Activated naive CD4-positive, alpha-beta T cell treated with anti-CD3 and anti-CD28 coated beads, Interleukin-2, amount 50 U/mL, for 72 hours (primary cell): ENCODE measurements at regions not wholly inside any gene's neighbourhood (a gene's known extent, or its start where the extent isn't known, plus 50 kb on each side); places are given as distances from the start of the nearest gene placed in this dataset.

Source experiments
- ATAC-seq, 2 donors: fragments of 150-1000 bp; cut with Tn5 transposase; 2 replicates each; pipeline ENCODE4 v1.10.0; 2021; ENCODE audit warnings: mild to moderate bottlenecking in 2 of 2, moderate library complexity in 2 of 2
- DNase-seq, 2 donors: peaks; one replicate each; pipeline ENCODE4 v3.0.0; 2021 to 2022; ENCODE audit warnings: low spot score in 2 of 2
- H3K27ac Mint-ChIP-seq, 2 donors: one replicate each; pipeline ENCODE4 v1.8.0; 2022; ENCODE audit warnings: mild to moderate bottlenecking in 2 of 2, mixed read lengths in 2 of 2
- H3K36me3 Mint-ChIP-seq, 2 donors: one replicate each; pipeline ENCODE4 v1.8.0; 2022; ENCODE audit warnings: mixed read lengths in 2 of 2
- H3K9me3 Mint-ChIP-seq, 2 donors: one replicate each; pipeline ENCODE4 v1.8.0; 2022; ENCODE audit warnings: mixed read lengths in 2 of 2

DNA sequence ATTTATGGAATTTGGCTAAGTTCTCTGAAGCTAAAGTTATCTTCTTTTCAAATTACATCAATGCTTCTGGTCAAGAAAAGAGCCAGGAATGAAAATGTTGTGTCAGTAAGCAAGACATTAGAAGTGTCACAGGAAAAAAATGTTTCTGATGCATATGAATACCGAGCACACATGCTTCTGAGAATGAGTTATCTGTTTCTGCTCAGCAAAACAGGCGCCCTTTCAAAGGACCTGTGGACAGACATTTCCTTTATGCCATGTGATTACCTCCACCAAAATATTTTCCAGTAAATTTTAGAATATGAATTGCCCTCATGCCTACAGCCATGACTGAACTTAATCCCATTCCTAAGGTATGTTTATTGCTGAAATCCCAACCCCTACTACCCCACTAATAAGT lies 55.4 kb upstream of the RNF180 start:
- peaks cover 13 to 29% of the 10 kb centered on the region in 2 donors for H3K9me3 Mint-ChIP-seq
- no peak for ATAC-seq
- peaks cover 0 to 7% of the 10 kb centered on the region in 2 donors for H3K36me3 Mint-ChIP-seq
- no peak for DNase-seq
- H3K27ac Mint-ChIP-seq: no peak overlapping the region

DNA sequence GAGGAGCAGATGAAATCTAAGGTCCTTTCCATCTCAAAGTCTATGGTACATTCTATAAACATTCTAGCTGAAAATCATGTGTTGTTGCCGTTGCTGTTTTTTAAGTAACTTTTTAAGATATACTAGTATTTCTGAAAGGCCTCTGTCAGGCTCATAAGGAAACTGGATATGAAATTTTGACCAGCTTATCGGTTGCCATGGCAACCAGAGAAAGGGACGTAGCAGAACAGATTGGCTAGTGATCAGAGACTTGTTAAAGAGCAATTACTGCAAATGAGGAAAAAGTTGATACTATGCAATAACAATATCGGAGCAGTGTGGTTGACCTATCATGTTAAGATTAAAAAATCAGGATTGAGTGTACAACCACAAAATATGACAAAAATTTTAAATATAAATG lies 57.0 kb upstream of the RNF180 start:
- ATAC-seq: no peak
- peaks cover 13 to 31% of the 10 kb centered on the region in 2 donors for H3K9me3 Mint-ChIP-seq
- H3K36me3 Mint-ChIP-seq: peaks cover 0 to 7% of the 10 kb centered on the region in 2 donors
- no peak overlapping the region for H3K27ac Mint-ChIP-seq
- DNase-seq: no peak

- Mint-ChIP-seq H3K9me3 (peaks cover 21 to 22% of the 10 kb centered on the region in 2 donors), H3K36me3 (peaks cover 0 to 4% of the 10 kb centered on the region in 2 donors), H3K27ac (no peak overlapping the region)
- ATAC-seq (no peak), DNase-seq (no peak)
These were observed 65.4 kb upstream of the RNF180 start for GRCh38 chr5:64100203-64100602.

DNA sequence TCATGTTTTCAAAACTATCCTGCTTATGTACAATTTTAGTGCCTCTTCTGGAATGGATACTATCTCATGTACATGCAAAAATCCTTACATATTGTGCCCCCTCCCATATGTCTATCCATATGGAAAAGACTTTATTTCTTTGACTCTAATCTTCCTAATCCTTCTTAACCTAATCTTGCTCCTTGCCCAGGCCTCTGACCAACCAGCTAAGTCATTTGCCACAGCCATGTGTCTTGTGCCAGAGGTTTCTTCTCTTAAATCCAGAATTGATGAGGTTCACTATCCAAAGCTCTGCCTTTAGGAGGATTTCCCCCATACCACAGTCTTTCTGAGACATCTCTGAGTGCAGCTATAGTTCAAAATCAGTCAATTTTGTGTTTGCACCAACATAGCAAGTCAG lies 68.9 kb upstream of the RNF180 start:
- peaks cover 0 to 2% of the 10 kb centered on the region in 2 donors for H3K36me3 Mint-ChIP-seq
- ATAC-seq: no peak
- peaks cover 20% of the 10 kb centered on the region in 2 donors for H3K9me3 Mint-ChIP-seq
- no peak overlapping the region for H3K27ac Mint-ChIP-seq
- no peak for DNase-seq

DNA sequence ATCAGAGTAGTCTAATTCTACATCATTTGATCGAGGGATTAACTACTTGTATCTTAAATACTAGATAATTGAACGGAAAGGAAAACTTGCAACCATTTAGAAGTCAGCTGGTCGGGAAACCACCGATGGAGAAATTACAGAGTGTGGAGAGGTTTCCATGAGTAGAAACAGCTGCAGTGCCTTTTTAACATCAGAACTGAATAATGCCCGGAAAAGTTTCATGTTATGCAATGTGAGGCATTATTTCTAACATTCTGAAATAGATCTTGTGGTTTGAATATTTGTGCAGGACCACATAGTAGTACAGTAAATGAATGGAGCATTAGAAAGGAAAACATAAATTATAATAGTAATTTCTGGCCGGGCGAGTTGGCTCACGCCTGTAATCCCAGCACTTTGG lies 88.1 kb upstream of the RNF180 start:
- DNase-seq (no peak), ATAC-seq (no peak)
- Mint-ChIP-seq H3K36me3 (no peaks in the 10 kb centered on the region), H3K27ac (no peak overlapping the region), H3K9me3 (peaks cover 4% of the 10 kb centered on the region in 2 donors)

GRCh38 chr5:64074533-64074932 lies 91.1 kb upstream of the RNF180 start:
- ATAC-seq: no peak
- DNase-seq: peak in 1 of 2 donors; percentile 4
- Mint-ChIP-seq H3K27ac (no peak overlapping the region), H3K36me3 (no peaks in the 10 kb centered on the region), H3K9me3 (no peaks in the 10 kb centered on the region)

DNA sequence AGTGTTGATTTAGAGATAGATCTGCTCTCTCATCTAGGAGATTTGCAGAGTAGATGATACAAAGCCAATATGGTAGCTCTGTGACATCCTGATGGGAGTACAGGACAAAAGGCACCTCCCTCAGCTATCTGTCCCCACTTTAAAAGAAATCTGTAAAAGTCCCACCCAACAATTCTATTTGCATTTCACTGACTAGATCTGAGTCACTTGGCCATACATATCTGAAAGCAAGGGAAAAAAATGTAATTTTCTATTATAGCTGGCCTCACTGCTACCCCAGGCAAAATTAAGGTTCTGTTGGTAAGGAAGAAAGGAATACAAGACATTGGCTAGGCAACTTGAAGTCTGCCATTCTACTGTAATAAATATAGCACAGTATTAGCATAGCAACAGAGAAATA lies 96.2 kb upstream of the RNF180 start:
- H3K9me3 Mint-ChIP-seq: peaks cover 8 to 13% of the 10 kb centered on the region in 2 donors
- H3K36me3 Mint-ChIP-seq: no peaks in the 10 kb centered on the region
- H3K27ac Mint-ChIP-seq: no peak overlapping the region
- no peak for DNase-seq
- no peak for ATAC-seq

DNA sequence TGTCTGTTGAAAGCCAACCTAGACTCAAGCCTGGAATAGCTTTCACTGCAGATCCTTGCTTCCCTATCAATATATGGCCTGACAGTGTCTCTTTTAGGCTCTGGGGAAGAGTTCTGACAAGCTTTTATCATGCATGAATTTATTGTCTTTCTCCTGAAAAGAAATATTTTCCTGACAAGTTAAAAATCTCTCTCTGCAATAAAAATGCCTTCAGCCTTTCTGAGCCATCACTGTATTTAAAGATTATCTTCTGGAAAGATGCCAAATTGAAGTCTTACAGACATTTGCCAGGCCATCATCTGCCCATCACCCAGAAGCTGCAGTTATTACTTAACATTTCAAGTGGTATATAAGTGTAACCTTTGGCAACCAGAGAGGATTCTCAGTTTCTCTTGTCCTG lies 88.1 kb upstream of the HTR1A start:
- H3K9me3 Mint-ChIP-seq: peaks cover 17 to 25% of the 10 kb centered on the region in 2 donors
- H3K36me3 Mint-ChIP-seq: peaks cover 0 to 6% of the 10 kb centered on the region in 2 donors
- DNase-seq: no peak
- no peak for ATAC-seq
- H3K27ac Mint-ChIP-seq: no peak overlapping the region

DNA sequence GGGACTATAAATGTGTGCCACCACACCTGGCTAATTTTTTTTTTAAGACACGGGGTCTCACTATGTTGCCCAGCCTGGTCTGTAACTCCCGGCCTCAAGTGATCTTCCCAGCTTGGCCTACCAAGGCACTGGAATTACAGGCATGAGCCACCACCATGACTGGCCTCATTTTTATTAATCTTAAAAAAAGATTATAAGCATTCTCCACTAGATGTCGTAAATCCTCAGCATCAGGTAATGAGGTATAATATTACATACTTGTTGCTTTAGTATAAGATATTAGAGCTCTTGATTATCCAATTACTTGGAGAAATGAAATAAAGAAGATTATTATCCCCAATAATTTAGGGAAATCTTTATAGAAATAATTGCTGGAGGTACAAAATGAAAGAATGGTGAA lies 78.2 kb upstream of the HTR1A start:
- Mint-ChIP-seq H3K36me3 (peaks cover 0 to 23% of the 10 kb centered on the region in 2 donors), H3K9me3 (peaks cover 25 to 39% of the 10 kb centered on the region in 2 donors), H3K27ac (no peak overlapping the region)
- ATAC-seq (no peak), DNase-seq (no peak)

DNA sequence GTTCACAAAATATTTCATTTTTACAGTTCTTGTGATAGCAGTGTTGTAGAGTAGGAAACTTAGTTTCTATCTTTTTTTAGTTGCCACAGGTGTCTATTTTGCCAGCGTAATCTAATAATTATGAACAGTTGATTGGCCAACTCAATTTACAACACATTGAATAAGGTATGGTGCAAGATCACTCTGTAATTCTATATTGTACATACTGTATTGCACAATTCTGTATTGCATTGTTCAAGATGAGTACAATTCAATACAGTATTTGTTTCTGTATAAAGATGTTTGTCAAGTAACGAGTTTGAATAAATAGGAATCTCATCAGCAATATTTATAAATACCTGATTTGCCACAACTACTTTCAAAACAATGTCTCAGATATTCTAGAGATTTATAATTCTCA lies 64.2 kb upstream of the HTR1A start:
- no peak for ATAC-seq
- no peak overlapping the region for H3K27ac Mint-ChIP-seq
- no peak for DNase-seq
- peaks cover 2 to 6% of the 10 kb centered on the region in 2 donors for H3K9me3 Mint-ChIP-seq
- no peaks in the 10 kb centered on the region for H3K36me3 Mint-ChIP-seq

GRCh38 chr5:64019746-64020145 lies 57.5 kb upstream of the HTR1A start:
- Mint-ChIP-seq H3K36me3 (no peaks in the 10 kb centered on the region), H3K27ac (no peak overlapping the region), H3K9me3 (peaks cover 8 to 10% of the 10 kb centered on the region in 2 donors)
- no peak for DNase-seq
- ATAC-seq: no peak

- Mint-ChIP-seq H3K27ac (no peak overlapping the region), H3K9me3 (peaks cover 10% of the 10 kb centered on the region in 2 donors), H3K36me3 (no peaks in the 10 kb centered on the region)
- ATAC-seq (no peak), DNase-seq (no peak)
These were observed 56.7 kb upstream of the HTR1A start for GRCh38 chr5:64018966-64019365.

DNA sequence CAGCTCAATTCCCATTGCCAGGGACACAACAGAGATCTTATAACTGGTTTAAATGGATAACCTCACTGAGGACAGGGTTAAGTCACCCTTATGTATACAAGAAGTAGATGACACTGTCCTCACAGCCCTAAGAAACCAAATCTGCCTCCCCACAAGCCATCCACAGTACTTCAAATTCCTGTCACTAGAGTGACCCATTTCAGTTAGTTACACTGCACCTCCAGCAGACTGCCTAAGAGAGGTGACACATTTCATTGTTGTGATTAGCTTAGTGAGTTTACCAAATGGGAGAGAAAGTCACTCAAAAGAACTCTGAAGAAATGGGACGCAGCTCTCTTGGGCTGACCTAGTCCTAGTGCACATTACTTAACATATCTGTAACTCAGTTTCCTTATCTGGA lies 53.6 kb upstream of the HTR1A start:
- ATAC-seq: no peak
- no peak overlapping the region for H3K27ac Mint-ChIP-seq
- H3K9me3 Mint-ChIP-seq: peaks cover 10 to 12% of the 10 kb centered on the region in 2 donors
- no peaks in the 10 kb centered on the region for H3K36me3 Mint-ChIP-seq
- no peak for DNase-seq
